CD4-positive, alpha-beta T cell treated with Interleukin-6 at 100 ng/mL for 8 hours (primary cell): ENCODE measurements at regions not wholly inside any gene's neighbourhood (a gene's known extent, or its start where the extent isn't known, plus 50 kb on each side); places are given as distances from the start of the nearest gene placed in this dataset.
"Not testable (repeated sequence)": the region's sequence is repeated elsewhere in the genome, so short reads cannot be mapped to it uniquely, and the experiment has no call there.

Experiments used
- DNase-seq: peaks from one replicate; pipeline ENCODE4 v3.0.0-alpha.2; 2020; ENCODE audit warnings: mixed read lengths, low spot score

DNA sequence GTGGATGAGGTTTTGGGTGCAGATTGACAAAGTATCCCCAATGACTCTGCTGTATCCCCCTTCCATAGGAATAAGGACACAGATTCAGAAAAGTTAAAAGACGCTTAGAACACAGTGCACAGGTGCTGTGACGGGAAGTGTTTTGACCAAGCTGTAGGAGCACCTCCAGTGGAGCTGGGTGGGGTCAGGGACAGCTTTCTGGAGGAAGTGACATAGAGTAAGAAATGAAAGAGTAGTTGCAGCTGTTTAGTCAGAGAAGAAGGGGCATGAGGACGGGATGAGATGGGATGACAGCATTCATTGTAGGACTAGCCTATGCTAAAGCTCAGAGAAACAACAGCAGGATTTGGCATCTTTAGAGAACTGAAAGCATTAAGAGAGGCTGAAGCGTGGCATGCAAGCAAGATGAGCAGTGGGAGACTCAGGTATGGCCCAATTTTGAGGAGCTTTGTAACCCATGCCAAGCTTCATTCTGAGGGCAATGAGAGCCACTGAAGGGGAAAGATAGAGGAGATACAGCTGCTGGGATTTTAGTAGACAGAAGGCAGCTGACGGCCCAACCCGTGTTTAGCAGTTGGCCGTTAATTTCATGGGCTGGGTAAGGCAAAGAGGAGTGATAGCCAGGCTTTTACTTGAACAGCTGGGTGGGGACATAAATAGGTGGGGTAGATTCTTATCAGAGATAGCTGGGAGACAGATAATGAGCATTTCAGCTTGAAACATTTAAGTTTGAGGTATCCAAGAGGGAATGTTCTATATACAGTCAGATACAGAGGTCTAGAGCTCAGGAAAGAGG is 131.8 kb upstream of the KRAS start:
- DNase-seq, result peak; percentile 51

DNA sequence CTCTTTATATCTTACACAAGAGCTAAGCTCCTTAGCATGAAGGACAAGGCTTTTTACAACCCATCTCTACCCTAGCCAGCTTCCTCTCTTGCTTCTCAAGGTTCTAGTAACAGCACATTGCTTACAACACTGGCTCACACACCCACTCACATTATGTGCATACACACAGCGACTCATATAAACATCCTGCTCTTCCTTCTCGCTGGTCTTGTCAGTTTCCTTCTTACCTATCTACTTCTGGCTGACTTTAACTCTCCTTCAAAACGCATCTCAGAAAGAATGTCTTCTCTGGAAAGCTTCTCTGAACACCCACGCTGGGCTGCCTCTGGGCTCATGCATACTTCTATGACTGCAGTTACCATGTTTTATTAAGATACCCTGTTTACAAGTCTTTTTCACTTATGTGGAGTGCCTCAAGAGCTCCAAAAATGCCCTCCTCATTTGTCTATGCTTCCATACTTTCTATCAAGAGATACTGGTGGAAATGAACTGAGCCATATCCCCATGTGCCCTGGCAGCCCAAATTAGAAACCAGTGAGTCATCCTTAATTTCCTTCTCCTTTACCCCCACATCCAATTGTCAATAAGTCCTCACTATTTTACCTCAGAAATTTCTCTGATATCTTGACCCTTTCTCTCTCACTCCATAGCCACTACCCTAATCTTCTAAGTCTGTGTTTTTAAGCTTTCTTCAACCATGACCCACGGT is 126.9 kb upstream of the KRAS start:
- DNase-seq, result peak; percentile 71

DNA sequence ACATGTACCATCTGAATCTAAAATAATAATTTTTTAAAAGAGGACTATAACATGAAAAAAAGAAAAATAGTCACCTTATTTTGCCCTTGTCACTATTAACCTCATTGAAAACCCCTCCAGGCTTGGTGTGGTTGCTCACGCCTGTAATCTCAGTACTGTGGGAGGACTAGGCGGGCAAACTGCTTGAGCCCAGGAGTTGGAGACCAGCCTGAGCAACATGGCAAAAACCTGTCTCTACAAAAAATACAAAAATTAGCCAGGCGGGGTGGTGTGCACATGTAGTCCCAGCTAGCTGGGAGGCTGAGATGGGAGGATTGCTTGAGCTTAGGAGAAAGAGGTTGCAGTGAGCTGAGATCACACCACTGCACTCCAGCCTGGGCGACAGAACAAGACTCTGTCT is 126.3 kb upstream of the KRAS start:
- no peak for DNase-seq

DNA sequence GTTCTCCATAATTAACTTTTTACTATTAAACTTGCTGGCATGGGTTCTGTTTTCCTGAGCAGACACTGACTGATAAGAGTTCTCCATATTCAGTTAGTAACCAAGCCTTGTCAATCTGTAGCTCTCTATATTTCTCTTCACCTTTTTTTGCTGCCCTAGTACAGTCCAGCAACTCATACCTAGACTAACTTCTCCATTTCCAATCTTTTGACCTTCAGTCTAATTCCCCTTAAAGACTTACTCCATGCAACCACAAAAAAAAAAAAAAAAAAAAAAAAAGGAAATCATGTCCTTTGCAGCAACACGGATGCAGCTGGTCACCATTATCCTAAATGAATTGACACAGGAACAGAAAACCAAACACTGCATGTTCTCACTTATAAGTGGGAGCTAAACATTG is 125.7 kb upstream of the KRAS start:
- DNase-seq, result no peak

DNA sequence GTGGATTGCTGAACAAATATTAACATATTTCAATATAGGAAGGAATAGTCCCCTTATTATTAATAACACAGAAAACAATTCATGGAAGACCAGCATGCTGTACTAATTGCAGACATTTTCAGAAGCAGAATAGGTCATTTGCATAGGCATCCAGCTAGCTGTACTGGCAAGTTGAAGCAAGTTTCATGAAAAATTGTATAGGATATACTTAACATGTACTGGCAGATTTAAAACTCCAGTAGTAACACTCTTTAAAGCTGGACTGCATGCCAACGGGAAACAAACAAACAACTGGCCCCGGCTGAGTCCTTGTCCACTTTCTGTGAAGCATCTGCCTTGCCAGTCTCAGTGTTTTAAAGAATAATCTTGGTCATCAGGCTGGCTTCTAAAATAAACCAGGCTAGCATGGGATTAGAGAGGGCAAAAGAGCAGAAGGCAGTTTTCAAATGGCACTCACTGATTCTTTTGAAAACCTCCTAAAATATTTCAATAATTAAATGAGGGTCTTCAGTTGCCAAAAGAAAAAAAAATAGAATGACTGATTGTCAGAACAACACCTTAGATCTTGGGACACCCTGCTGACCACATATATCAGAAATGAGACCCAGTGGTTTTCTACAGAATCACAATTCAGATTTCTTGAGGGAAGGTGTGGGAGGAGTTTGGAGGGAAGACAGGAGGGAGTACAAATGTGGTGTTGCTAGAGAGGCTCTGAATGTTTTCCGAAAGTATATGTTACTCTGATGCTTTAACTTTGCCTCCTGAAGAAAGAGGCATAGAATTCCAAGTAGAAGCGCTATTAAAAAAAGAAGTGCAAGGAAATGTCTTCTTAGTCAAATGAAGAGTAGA is 122.5 kb upstream of the KRAS start:
- DNase-seq, result no peak

DNA sequence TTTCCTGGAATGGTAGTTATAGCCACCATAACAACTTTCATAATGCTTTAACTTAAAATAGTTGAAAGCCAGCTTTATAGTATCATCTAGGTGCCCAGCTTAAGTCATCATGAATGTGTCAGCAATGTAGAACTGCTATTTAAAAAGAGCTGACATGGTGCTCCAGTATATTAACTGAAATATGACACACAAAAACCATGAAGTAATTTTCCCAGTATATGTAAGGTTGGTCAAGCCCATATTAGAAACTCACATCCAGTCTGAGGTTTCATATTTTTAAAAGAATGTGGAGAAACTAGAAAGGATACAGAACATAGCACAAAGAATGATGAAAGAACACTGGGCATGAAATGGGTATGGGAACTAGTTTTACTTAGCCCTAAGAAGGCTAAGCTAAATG is 121.3 kb upstream of the KRAS start:
- no peak for DNase-seq

DNA sequence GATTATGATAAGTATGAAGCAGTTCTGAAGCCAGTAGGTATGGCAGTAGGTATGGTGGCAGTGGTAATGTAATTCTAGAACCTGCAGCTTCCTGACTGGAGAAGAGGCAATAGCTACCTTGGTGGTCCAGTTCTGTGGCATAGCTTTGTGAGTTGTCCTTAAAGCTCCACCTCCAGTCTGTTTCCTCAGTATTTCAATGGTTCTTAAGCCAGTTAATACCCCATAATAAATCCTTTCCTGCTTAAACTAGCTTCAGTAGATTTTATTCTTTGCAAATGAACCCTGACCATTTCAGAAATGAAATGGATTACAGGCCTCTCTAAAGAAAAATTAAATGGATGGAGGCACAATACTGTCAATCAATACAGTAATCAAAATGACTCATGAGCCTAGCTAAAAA is 117.8 kb upstream of the KRAS start:
- no peak for DNase-seq

DNA sequence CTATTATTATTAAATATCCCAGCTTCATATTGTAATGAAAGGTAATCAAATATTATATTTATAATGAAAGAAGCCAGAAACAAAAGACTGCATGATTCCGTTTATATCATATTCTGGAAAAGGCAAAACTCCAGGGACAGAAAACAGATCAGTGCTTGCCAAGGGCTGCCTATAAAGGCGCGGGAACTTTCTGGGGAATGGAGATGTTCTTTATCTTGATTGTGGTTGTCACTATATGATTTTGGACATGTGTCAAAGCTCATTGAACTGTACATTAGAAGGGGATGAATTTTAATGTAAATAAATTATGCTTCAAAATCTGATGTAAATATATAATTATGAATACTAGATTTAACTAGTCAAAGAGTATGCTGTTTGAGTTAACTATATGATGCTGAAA is 115.4 kb upstream of the KRAS start:
- no peak for DNase-seq

DNA sequence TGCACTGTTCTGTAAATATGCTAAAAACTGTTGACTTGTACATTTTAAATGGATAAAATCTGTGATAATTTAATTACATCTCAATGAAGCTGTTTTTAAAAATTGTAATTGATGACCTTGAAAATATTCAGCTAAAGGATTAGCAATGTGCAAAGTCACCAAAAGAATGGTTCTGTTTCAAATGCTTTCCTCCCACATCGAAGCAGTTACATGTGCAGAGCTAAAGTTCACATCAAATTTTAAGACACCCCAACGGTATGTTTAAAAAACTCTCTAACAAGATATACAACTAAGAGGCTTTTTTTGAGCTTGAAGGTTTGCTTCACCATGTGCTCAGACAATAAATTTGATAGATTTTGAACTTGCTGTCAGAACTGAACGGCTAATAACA is 114.6 kb upstream of the KRAS start:
- no peak for DNase-seq

DNA sequence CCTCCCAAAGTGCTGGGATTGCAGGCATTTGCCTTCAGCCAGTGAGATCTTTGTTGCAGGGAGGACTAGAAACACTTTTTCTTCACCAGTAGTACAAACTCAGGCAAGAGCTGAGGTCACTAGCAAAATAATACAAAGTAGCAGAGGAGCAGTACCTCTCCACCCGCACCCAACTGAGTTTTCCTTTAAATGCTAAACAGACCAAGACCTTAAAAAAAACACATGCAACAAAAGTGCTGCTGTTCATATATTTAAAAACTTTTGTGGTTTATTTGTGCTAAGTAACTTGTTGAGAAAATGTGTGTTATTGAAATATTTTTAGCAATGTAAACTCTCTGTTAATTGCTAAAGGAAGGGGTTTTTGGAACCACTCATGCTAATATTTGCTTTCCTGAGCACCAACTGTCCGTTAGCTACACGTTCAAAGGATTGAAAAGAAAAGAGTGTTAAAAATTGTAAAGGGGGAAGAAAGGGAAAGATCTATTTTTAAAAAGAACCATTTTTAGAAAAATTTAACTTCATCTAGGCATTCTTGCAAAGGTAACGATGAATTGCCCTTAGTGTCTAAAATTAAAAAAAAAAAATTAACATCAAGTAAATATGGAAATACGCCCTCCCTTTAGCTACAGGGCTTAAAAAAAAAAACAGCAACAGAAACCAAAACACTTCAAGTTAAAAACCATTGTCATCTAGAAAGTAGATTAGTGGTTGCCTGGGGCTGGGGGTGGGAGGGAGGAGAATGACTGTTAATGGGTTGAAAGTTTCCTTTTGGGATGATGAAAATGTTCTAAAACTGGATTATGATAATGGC is 114.0 kb upstream of the KRAS start:
- no peak for DNase-seq

DNA sequence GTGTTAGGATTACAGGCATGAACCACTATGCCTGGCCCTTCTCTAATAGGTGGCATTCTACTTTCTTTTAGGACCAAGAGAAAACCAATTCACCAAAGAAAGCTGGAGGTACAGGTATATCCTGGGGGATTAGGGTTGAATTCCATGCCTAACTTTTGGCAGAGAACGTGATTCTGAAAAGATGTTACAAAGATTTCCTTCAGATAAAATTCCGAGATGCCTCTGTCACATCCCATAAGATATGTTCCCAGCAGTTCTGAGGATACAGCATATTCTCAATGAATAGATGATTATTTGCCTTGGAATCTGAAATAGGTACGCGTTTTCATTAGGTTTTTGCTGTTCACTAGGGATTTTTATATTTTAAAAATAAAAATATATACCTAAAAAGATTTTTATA is 111.9 kb upstream of the KRAS start:
- no peak for DNase-seq

DNA sequence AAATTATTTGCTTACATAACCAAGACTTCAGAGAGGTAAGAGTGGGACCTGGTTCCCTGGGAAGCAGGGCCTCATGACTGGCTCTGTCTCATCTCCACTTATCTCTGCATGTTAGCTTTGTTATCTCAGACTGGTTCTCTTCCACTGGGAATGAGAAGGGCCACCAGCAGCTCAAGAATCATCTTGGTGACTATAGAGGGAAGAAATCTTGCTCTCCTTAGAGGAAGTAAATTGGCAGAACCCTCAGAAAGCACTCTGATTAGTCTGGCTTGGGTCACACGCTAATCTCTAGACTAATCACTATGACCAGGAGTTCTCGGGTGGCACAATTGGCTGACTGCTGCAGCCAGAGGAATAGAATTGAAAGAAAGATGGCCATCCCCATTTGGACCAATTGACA is 110.8 kb upstream of the KRAS start:
- no peak for DNase-seq

DNA sequence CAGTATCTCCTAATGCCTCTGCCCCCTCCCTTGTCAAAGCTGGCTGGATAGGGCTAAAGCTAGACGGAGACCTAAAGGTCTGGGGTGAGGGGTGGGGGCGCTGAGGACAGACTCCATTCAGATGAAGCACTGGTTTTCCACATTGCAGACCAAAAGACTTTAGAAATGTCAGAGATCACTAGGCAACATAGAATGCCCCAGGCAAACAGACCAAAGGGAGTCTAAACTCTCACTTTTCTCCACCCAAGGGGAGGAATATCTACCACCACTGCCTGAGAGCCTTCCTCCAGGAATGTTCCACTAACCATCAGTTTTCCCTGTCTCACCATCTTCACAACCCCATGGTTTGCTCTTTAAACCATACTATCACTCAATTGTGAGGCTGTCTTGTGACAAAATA is 106.9 kb upstream of the KRAS start:
- DNase-seq, result no peak

DNA sequence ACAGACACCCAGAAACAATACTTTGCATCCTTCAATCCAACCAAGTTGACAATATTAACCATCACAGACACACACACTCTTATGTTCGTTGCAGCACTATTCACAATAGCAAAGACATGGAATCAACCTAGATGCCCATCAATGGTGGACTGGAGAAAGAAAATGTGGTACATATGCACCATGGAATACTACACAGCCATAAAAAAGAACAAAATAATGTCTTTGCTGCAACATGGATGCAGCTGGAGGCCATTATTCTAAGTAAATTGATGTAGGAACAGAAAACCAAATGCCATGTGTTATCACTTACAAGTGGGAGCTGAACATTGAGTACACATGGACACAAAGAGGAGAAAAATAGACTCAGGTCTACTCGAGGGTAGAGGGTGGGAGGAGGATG is 102.2 kb upstream of the KRAS start:
- DNase-seq, result not testable (repeated sequence)

DNA sequence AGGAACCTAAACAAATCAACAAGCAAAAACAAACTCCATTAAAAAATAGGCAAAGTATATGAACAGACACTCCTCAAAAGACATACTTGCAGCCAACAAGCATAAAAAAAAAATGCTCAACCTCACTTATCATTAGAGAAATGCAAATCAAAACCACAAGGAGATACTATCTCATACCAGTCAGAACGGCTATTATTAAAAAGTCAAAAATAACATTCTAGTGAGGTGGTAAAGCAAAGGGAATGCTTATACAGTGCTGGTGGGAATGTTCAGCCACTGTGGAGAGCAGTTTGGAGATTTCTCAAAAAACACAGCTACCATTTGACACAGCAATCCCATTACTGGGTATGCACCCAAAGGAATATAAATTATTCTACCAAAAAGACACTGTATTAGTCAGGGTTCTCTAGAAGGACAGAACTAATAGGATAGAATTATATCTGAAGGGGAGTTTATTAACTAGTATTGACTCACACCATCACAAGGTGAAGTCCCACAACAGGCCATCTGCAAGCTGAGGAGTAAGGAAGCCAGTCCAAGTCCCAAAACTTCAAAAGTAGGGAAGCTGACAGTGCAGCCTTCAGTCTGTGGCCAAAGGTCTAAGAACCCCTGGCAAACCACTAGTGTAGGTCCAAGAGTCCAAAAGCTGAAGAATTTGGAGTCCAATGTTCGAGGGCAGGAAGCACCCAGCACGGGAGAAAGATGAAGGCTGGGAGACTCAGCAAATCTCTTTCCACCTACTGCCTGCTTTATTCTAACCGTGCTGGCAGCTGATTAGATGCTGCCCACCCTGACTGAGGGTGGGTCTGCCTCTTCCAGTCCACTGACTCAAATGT is 101.6 kb upstream of the KRAS start:
- DNase-seq, result no peak

DNA sequence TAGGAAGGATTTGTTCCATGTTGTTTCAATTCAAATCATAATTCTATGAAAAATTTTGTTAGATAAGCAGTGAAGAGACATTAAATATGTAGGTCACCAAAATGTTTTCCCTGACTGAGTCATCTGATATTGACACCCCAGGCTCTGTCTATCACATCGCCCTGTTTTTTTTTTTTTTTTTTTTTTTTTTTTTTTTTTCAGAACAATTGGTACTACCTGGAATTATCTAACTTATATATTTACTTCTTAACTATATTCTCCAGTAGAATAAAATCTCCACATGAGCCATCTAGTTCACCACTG is 97.8 kb upstream of the KRAS start:
- DNase-seq, result no peak

DNA sequence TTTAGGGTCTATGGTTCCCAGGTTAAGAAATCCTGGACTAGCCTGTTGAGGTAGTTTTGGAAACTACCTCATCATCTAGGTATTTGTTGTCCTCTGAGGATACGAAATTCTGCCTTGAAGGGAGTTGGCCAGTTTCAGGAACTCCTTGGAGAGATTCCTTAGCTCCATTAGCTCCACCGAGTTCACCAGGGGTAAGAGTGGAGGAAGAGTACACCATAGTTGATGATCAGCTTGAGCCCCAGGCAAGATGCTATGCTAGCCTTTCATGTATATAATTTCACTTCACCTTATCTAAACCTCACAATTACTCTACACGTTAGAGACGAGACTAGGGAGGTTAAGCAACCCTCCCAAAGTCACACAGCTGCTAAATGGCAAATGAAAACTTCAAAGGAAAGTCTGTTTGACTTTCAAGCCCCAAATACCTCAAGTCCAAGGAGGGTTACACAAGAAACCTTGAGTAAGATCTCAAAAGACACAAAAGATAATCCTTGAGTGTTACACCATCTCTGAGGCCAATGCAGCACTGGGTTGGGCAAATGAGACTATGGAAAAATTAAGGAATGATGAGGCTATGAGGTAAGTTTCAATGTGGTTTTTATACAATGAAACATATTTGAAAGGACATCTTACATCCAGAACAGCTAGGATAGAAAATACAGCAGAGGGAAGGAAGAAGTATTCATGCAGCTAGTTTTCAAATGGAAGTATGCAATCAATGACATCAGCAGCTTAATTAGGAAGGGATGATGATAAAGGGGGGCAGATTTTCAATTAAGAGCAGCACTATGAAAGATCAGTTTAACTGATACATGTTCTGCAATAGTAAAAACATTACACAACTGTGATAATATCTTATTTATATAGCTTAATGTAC is 97.2 kb upstream of the KRAS start:
- no peak for DNase-seq

DNA sequence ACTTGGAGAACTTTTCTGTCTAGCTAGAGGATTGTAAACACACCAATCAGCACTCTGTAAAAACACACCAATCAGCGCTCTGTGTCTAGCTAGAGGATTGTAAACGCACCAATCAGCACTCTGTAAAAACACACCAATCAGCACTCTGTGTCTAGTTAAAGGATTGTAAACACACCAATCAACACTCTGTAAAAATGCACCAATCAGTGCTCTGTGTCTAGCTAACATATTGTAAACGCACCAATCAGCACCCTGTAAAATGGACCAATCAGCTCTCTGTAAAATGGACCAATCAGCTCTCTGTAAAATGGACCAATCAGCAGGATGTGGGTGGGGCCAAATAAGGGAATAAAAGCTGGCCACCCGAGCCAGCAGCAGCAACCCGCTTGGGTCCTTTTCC is 91.1 kb upstream of the KRAS start:
- DNase-seq, result not testable (repeated sequence)

DNA sequence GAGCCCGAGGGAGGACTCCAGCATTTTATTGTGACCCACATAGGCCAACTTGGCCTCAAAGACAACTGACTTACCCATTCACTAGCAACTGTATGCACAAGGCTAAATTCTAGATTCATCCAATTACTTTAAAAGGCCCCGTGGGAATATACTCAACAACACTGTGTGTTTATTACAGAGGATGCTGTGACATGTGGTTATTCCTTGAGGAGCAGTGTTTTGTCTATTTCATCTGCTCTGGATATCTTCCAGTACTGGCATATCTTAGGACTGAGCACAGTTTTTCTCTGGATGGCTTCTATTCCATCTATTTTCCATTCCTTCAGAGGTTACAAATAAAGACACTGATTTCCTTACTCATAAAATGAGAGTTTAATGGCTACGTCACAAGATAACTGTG is 87.2 kb upstream of the KRAS start:
- no peak for DNase-seq

DNA sequence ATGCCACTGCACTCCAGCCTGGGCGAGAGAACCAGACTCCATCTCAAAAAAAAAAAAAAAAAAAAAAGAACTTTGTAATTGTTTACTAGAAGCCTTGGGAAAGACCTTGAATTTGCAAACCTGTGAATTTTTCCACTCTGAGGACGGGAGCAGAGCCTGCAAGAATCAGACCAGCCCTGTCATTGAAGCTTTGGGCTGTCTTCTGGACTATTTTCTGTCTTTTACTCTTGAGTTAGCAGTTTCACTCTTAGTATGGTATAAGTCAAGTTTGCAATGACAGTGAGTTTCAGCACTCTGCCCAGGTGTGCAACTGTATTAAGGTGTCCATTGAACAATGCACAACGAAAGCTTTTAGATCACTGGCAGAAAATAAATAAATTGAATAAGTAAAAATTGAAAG is 81.4 kb upstream of the KRAS start:
- no peak for DNase-seq
